DND-41 (cell line): ENCODE measurements at regions not wholly inside any gene's neighbourhood (a gene's known extent, or its start where the extent isn't known, plus 50 kb on each side); places are given as distances from the start of the nearest gene placed in this dataset.

Source experiments
- EZH2 ChIP-seq: IDR thresholded peaks from 3 replicates; pipeline ENCODE4 v1.6.1; 2012; ENCODE audit warnings: borderline replicate concordance, low read depth, mild to moderate bottlenecking, moderate library complexity, low read length, inconsistent platforms; ENCODE audit not compliant: severe bottlenecking
- TF ChIP-seq, protein P1 (sequence below): IDR thresholded peaks from 2 replicates; pipeline ENCODE4 v1.5.1; 2012; ENCODE audit warnings: borderline replicate concordance, low read length, moderate library complexity, mild to moderate bottlenecking; ENCODE audit not compliant: poor library complexity, severe bottlenecking; ENCODE audit errors: extremely low read depth

DNA sequence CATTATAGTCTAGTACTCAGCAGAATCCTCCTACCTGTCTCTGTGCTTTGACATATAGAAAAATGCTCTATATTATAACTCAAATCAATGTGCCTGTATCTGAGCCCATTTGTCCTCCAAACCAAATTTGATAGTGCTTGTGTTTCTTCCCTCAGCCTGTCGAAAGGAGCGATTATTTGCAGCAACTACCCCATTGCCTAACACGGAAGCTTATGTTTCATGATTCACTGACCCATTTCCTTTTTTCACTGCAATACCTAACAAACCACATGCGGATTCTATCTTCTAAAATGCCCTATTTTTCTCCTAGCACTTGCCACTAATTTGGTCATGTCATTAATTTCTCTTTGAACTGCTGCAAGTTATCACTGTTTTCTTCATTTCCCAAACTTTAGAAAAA is 1220.6 kb upstream of the CADM2 start:
- TF ChIP-seq, protein P1, sequence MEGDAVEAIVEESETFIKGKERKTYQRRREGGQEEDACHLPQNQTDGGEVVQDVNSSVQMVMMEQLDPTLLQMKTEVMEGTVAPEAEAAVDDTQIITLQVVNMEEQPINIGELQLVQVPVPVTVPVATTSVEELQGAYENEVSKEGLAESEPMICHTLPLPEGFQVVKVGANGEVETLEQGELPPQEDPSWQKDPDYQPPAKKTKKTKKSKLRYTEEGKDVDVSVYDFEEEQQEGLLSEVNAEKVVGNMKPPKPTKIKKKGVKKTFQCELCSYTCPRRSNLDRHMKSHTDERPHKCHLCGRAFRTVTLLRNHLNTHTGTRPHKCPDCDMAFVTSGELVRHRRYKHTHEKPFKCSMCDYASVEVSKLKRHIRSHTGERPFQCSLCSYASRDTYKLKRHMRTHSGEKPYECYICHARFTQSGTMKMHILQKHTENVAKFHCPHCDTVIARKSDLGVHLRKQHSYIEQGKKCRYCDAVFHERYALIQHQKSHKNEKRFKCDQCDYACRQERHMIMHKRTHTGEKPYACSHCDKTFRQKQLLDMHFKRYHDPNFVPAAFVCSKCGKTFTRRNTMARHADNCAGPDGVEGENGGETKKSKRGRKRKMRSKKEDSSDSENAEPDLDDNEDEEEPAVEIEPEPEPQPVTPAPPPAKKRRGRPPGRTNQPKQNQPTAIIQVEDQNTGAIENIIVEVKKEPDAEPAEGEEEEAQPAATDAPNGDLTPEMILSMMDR = no peak
- no peak for TF ChIP-seq EZH2
